H1 (cell line): ENCODE measurements at regions not wholly inside any gene's neighbourhood (a gene's known extent, or its start where the extent isn't known, plus 50 kb on each side); places are given as distances from the start of the nearest gene placed in this dataset.
"Not testable (repeated sequence)": the region's sequence is repeated elsewhere in the genome, so short reads cannot be mapped to it uniquely, and the experiment has no call there.

Experiments used
- CTCF ChIA-PET: fragments of 300-600 bp; sonication (Branson Sonifier 250); formaldehyde crosslinking; loops from one replicate; lab custom pipeline; 2021; ENCODE audit not compliant: partially characterized antibody; lab: Charles Lee
- POLR2A ChIA-PET: fragments of 300-600 bp; sonication (Branson Sonifier 250); formaldehyde crosslinking; loops from one replicate; lab custom pipeline; 2021; ENCODE audit warnings: inconsistent platforms; ENCODE audit not compliant: partially characterized antibody; lab: Charles Lee
- DNase-seq, 2 experiments: peaks; one replicate each; pipeline versions ENCODE4 v3.0.0 to v3.0.0-alpha.2; 2010 to 2022; ENCODE audit warnings: low spot score in 2 of 2, low read depth in 1 of 2, mixed read lengths in 1 of 2
- FAIRE-seq: peaks from 2 replicates; lab custom pipeline; 2011; peaks lifted over from hg19 to GRCh38; lab: Jason Lieb, UNC
- H2AFZ ChIP-seq: 2 replicates; pipeline ENCODE4 v1.8.1; 2012; ENCODE audit warnings: low read length, inconsistent platforms
- H2AK5ac ChIP-seq: 2 replicates; pipeline ENCODE4 v1.6.1; 2013; ENCODE audit warnings: low read depth, low read length
- H2BK120ac ChIP-seq: replicated peaks from 2 replicates; pipeline ENCODE3; 2013; ENCODE audit warnings: low read depth, low read length, inconsistent platforms
- H2BK12ac ChIP-seq: 2 replicates; pipeline ENCODE4 v1.6.1; 2013; ENCODE audit warnings: low read depth, low read length
- H2BK15ac ChIP-seq: 2 replicates; pipeline ENCODE4 v1.6.1; 2013; ENCODE audit warnings: low read length
- H2BK20ac ChIP-seq: 2 replicates; pipeline ENCODE4 v1.6.1; 2013; ENCODE audit warnings: low read length
- H2BK5ac ChIP-seq: 2 replicates; pipeline ENCODE4 v1.6.1; 2013; ENCODE audit warnings: low read depth, low read length
- H3K14ac ChIP-seq: 2 replicates; pipeline ENCODE4 v1.6.1; 2013; ENCODE audit warnings: inconsistent platforms; ENCODE audit not compliant: insufficient read length
- H3K18ac ChIP-seq: 2 replicates; pipeline ENCODE4 v1.6.1; 2013; ENCODE audit warnings: low read length; ENCODE audit errors: extremely low read depth
- H3K23ac ChIP-seq: 2 replicates; pipeline ENCODE4 v1.6.1; 2013; ENCODE audit warnings: inconsistent platforms; ENCODE audit not compliant: insufficient read length
- H3K23me2 ChIP-seq: 2 replicates; pipeline ENCODE4 v1.6.1; 2013; ENCODE audit warnings: low read depth, low read length
- H3K27ac ChIP-seq: 2 replicates; pipeline ENCODE4 v1.6.1; 2011; ENCODE audit warnings: low read depth, low read length, inconsistent platforms
- H3K27me3 ChIP-seq, 4 experiments: replicated peaks in 1 of 4; 1 replicate in 1 of 4; 2 replicates in 3 of 4; pipeline versions ENCODE4 v1.6.1 to v1.8.1; 2011 to 2013; ENCODE audit warnings: low read length in 3 of 4, mild to moderate bottlenecking in 3 of 4, inconsistent platforms in 2 of 4, mixed read lengths in 2 of 4, moderate library complexity in 1 of 4; ENCODE audit not compliant: control insufficient read depth in 3 of 4, insufficient read depth in 3 of 4; ENCODE audit errors: extremely low read depth in 1 of 4
- H3K36me3 ChIP-seq, 4 experiments: 2 replicates each; pipeline versions ENCODE4 v1.6.1 to v1.8.1; 2011 to 2013; ENCODE audit warnings: mild to moderate bottlenecking in 4 of 4, low read length in 3 of 4, moderate library complexity in 2 of 4, control low read depth in 1 of 4, inconsistent platforms in 1 of 4; ENCODE audit not compliant: insufficient read depth in 4 of 4, control insufficient read depth in 2 of 4
- H3K4ac ChIP-seq: replicated peaks from 2 replicates; pipeline ENCODE3; 2013; ENCODE audit warnings: low read length, low read depth, mixed read lengths, inconsistent platforms; ENCODE audit not compliant: insufficient read length
- H3K4me1 ChIP-seq, 4 experiments: replicated peaks in 1 of 4; 1 replicate in 1 of 4; 2 replicates in 3 of 4; pipeline versions ENCODE4 v1.6.1 to v1.8.1; 2011 to 2013; ENCODE audit warnings: low read length in 3 of 4, inconsistent platforms in 2 of 4, mixed read lengths in 1 of 4; ENCODE audit not compliant: insufficient read depth in 4 of 4, control insufficient read depth in 3 of 4
- H3K4me2 ChIP-seq, 2 experiments: 2 replicates each; pipeline versions ENCODE4 v1.6.1 to v1.8.1; 2011 to 2013; ENCODE audit warnings: low read depth in 2 of 2, low read length in 2 of 2, control low read depth in 1 of 2, inconsistent platforms in 1 of 2, mild to moderate bottlenecking in 1 of 2; ENCODE audit not compliant: insufficient read depth in 1 of 2
- H3K4me3 ChIP-seq, 4 experiments: fragments of 200-600, 300-600 bp in 1 of 4; sonication (generic), shearing (Covaris generic), sonication (Bioruptor Twin) in 1 of 4; 2 replicates each; pipeline versions ENCODE4 v1.5.1 to v1.8.1; 2011 to 2016; ENCODE audit warnings: low read length in 4 of 4, low read depth in 3 of 4, control low read depth in 2 of 4, inconsistent platforms in 2 of 4, mild to moderate bottlenecking in 2 of 4, mixed read lengths in 1 of 4, moderate library complexity in 1 of 4; ENCODE audit not compliant: insufficient read depth in 2 of 4; ENCODE audit errors: extremely low read depth in 1 of 4
- H3K56ac ChIP-seq: replicated peaks from 2 replicates; pipeline ENCODE3; 2013; ENCODE audit warnings: low read depth, mild to moderate bottlenecking, mixed read lengths, low read length, inconsistent platforms; ENCODE audit not compliant: insufficient read length
- H3K79me1 ChIP-seq: 2 replicates; pipeline ENCODE4 v1.6.1; 2013; ENCODE audit warnings: low read depth, low read length, control low read depth
- H3K79me2 ChIP-seq, 2 experiments: 2 replicates each; pipeline versions ENCODE4 v1.6.1 to v1.8.1; 2012 to 2013; ENCODE audit warnings: low read length in 2 of 2, mild to moderate bottlenecking in 2 of 2, inconsistent platforms in 1 of 2; ENCODE audit not compliant: insufficient read depth in 2 of 2, control insufficient read depth in 1 of 2
- H3K9ac ChIP-seq, 4 experiments: replicated peaks in 1 of 4; 1 replicate in 1 of 4; 2 replicates in 3 of 4; pipeline versions ENCODE4 v1.6.1 to v1.8.1; 2011 to 2013; ENCODE audit warnings: low read depth in 3 of 4, low read length in 3 of 4, control low read depth in 2 of 4, mild to moderate bottlenecking in 2 of 4, moderate library complexity in 2 of 4, inconsistent platforms in 1 of 4; ENCODE audit errors: extremely low read depth in 1 of 4
- H3K9me3 ChIP-seq, 2 experiments: 2 replicates each; pipeline versions ENCODE4 v1.6.1 to v1.8.1; 2012 to 2013; ENCODE audit warnings: mild to moderate bottlenecking in 2 of 2, moderate library complexity in 2 of 2, control low read depth in 1 of 2, inconsistent platforms in 1 of 2, low read depth in 1 of 2, low read length in 1 of 2, mixed read lengths in 1 of 2; ENCODE audit not compliant: insufficient read depth in 2 of 2
- H4K20me1 ChIP-seq, 2 experiments: replicated peaks in 1 of 2; 2 replicates each; pipeline versions ENCODE3 to v1.8.1; 2011 to 2013; ENCODE audit warnings: inconsistent platforms in 2 of 2, low read length in 2 of 2, mild to moderate bottlenecking in 1 of 2; ENCODE audit not compliant: insufficient read depth in 2 of 2, control insufficient read depth in 1 of 2
- H4K5ac ChIP-seq: 2 replicates; pipeline ENCODE4 v1.6.1; 2013; ENCODE audit warnings: low read length, low read depth, mixed read lengths, inconsistent platforms; ENCODE audit not compliant: insufficient read length
- H4K8ac ChIP-seq: 2 replicates; pipeline ENCODE4 v1.8.0; 2013; ENCODE audit warnings: mild to moderate bottlenecking, moderate library complexity, low read length, inconsistent platforms; ENCODE audit not compliant: insufficient read depth; ENCODE audit errors: extremely low read depth
- H4K91ac ChIP-seq: replicated peaks from 2 replicates; pipeline ENCODE3; 2013; ENCODE audit warnings: low read length, mixed read lengths, inconsistent platforms; ENCODE audit not compliant: insufficient read length
- WGBS, 2 experiments: shearing (Covaris generic) in 1 of 2; methylation state at CpG; one replicate each; pipeline versions ENCODE4 v1.1.6 to v1.1.7; 2013 to 2015; ENCODE audit warnings: low lambda C conversion rate in 2 of 2, mixed read lengths in 2 of 2, inconsistent platforms in 1 of 2, low coverage in 1 of 2, missing lambda C conversion rate in 1 of 2; ENCODE audit not compliant: insufficient replicate concordance in 2 of 2, insufficient coverage in 1 of 2, insufficient read length in 1 of 2; ENCODE audit errors: extremely low coverage in 1 of 2, missing lambda C conversion rate in 1 of 2; 5-methylcytosine and 5-hydroxymethylcytosine counted together

- H4K8ac ChIP-seq, CTCF ChIA-PET, H3K56ac ChIP-seq, H2BK15ac ChIP-seq, H3K27ac ChIP-seq, H3K4me1 ChIP-seq, H3K27me3 ChIP-seq, H2AFZ ChIP-seq, H3K18ac ChIP-seq, H2BK5ac ChIP-seq, H3K36me3 ChIP-seq, H3K4ac ChIP-seq, FAIRE-seq, POLR2A ChIA-PET, H3K23me2 ChIP-seq, H3K4me2 ChIP-seq, H4K91ac ChIP-seq, H3K23ac ChIP-seq, DNase-seq, H2BK12ac ChIP-seq, H2BK120ac ChIP-seq, H3K14ac ChIP-seq, H2AK5ac ChIP-seq, H3K4me3 ChIP-seq, H4K5ac ChIP-seq, H3K79me1 ChIP-seq, H2BK20ac ChIP-seq, H4K20me1 ChIP-seq, H3K79me2 ChIP-seq, H3K9ac ChIP-seq: not testable (repeated sequence)
- H3K9me3 ChIP-seq, result peaks cover 11 to 31% of the 10 kb centered on the region in 2 experiments; a peak in 3 of 4 replicates
- 80 to 100% methylated on average over 1 of the region's 1 CpG for WGBS, 2 experiments
These were observed 327.9 kb upstream of the WSB1 start for GRCh38 chr17:26965898-26966624.

DNA sequence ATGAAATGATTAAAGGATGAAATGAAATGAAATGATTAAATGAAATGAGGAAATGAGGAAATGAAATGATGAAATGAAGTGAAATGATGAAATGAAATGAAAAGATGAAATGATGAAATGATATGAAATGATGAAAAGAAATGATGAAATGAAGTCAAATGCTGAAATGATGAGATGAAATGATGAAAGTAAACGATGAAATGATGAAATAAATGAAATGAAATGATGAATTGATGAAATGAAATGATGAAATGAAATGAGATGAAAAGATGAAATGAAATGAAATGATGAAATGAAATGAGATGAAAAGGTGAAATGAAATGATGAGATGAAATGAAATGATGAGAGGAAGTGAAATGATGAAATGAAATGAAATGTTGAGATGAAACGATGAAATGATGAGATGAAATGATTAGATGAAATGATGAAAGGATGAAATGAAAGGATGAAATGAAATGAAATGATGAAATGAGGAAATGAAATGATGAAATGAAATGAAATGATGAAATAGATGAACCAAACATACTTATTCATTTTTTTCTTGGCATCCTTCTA lies 327.2 kb upstream of the WSB1 start:
- H3K36me3 ChIP-seq, H4K20me1 ChIP-seq, H3K79me1 ChIP-seq, POLR2A ChIA-PET, H3K4me2 ChIP-seq, H2BK5ac ChIP-seq, H2AK5ac ChIP-seq, H3K4me3 ChIP-seq, H3K56ac ChIP-seq, H3K27ac ChIP-seq, H3K79me2 ChIP-seq, CTCF ChIA-PET, H3K18ac ChIP-seq, H3K27me3 ChIP-seq, H3K23me2 ChIP-seq, H3K4me1 ChIP-seq, H4K8ac ChIP-seq, H2BK15ac ChIP-seq, FAIRE-seq, DNase-seq, H3K23ac ChIP-seq, H4K91ac ChIP-seq, H2AFZ ChIP-seq, H3K9ac ChIP-seq, H2BK12ac ChIP-seq, H3K4ac ChIP-seq, H2BK20ac ChIP-seq, H2BK120ac ChIP-seq, H4K5ac ChIP-seq, H3K14ac ChIP-seq: not testable (repeated sequence)
- peaks cover 11 to 34% of the 10 kb centered on the region in 2 experiments; a peak in 3 of 4 replicates for H3K9me3 ChIP-seq
- 66 to 98% methylated on average over 2 of the region's 2 CpGs for whole genome bisulfite sequencing, 2 experiments
